ENCODE measurements at regions not wholly inside any gene's neighbourhood (a gene's known extent, or its start where the extent isn't known, plus 50 kb on each side); places are given as distances from the start of the nearest gene placed in this dataset.
"Not testable (repeated sequence)": the region's sequence is repeated elsewhere in the genome, so short reads cannot be mapped to it uniquely, and the experiment has no call there.

GRCh38 chr3:87436781-87437543 lies 160.6 kb upstream of the POU1F1 start:
- in situ Hi-C loops (cut with HindIII; ENCODE audit: low sequenced_read_pairs): no loop called here

- in situ Hi-C loops (cut with HindIII; ENCODE audit: low sequenced_read_pairs): no loop called here
Observed at GRCh38 chr3:87435926-87436620, 159.7 kb upstream of the POU1F1 start.

- in situ Hi-C loops (cut with HindIII; ENCODE audit: low sequenced_read_pairs): not testable (repeated sequence)
Observed at GRCh38 chr3:87433445-87433844, 157.1 kb upstream of the POU1F1 start.

DNA sequence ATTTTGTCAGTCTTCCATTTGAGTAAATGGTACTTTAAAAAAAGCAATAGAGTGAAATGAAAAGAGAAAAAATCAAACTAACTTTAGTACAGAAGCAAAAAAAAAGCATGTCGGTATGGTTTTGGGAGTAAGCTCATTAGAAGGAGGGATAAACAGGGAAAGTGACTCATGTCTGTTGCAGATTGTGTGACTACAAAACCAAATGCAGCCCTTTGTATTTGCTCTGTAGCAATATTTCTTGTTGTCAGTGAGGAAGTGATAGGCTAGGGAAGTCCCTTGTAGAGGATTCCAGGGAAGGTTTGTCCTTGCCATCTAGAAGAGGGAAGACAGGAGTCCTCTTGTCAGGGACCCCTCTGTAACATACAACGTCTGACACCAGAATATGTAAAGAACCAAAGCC lies 150.5 kb upstream of the POU1F1 start:
- in situ Hi-C loops (cut with HindIII; ENCODE audit: low sequenced_read_pairs): no loop called here

DNA sequence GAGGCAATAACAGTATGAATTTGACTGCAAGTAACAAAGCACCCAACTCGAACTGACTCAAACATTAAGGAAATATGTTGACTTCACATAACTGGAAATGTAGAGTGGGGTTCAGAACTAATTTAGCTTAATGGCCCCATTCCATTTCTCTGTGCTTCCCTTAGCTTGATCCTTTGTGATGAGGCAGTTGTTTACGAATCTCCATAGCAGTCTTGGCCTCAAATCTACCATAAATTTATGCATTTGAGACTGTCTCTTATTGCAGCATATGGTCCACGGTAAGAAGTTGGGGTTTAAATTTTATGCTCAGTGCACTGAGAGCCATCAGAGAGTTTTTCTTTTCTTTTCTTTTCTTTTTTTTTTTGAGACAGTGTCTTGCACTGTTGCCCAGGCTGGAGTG lies 148.7 kb upstream of the POU1F1 start:
- in situ Hi-C loops (cut with HindIII; ENCODE audit: low sequenced_read_pairs): no loop called here

GRCh38 chr3:87423336-87423735 lies 147.0 kb upstream of the POU1F1 start:
- in situ Hi-C loops (cut with HindIII; ENCODE audit: low sequenced_read_pairs): no loop called here

DNA sequence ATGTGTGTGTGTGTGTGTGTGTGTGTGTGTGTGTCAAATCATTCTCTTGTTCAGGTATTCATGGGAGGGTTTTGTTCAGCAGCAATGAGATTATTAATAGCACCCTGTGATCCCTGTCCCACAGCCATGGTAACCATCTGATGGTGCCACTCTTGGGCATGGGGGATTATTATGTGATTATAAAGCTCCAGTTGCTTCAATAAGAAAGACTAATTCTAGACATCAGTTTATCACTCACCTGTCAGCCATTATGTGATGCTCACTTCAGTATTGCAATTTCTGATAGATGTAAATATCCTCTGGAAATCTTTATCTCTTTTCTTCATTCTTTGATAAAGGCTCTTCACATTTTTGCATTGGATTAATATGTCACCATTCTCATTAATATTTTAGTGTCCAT lies 145.9 kb upstream of the POU1F1 start:
- in situ Hi-C loops (cut with HindIII; ENCODE audit: low sequenced_read_pairs): no loop called here

DNA sequence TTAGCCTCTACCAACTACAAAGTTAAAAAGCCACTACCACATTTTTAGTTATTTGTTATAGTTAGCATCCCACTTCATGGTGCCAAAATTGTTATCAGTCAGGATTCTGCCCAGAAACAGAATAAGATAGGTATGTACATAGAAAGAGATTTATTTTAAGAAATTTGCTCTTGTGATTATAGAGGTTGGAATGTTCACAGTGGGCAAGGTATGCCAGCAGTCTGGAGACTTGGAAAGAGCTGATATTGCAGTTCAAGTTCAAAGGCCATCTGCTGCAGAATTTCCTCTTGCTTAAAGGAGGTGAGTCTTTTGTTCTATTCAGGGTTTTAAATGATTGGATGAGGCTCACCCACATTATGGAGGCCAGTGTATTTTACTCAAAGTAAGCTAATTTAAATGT lies 143.8 kb upstream of the POU1F1 start:
- in situ Hi-C loops (cut with HindIII; ENCODE audit: low sequenced_read_pairs): no loop called here

GRCh38 chr3:87414271-87414670 lies 137.9 kb upstream of the POU1F1 start:
- in situ Hi-C loops (cut with HindIII; ENCODE audit: low sequenced_read_pairs): no loop called here

DNA sequence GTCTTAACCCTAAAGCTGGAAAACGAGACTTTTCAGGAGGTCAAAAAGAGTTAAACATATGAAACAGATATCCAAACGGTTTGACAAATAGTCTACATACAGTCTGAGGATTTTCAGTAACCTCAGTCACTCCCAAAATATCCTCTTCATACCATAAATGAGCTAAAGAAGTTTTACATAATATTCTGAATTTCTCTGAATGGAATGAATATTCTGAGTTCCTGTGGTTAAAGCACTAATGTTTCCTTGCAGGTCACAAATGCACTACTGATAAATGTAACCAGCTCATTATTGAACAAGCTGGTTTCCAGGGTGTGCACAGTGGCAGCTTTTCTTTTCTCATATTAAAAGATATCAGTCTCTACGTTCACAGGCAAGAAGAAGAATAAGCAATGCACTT lies 137.4 kb upstream of the POU1F1 start:
- in situ Hi-C loops (cut with HindIII; ENCODE audit: low sequenced_read_pairs): no loop called here

- in situ Hi-C loops (cut with HindIII; ENCODE audit: low sequenced_read_pairs): no loop called here
Observed at GRCh38 chr3:87410110-87410509, 133.7 kb upstream of the POU1F1 start.

DNA sequence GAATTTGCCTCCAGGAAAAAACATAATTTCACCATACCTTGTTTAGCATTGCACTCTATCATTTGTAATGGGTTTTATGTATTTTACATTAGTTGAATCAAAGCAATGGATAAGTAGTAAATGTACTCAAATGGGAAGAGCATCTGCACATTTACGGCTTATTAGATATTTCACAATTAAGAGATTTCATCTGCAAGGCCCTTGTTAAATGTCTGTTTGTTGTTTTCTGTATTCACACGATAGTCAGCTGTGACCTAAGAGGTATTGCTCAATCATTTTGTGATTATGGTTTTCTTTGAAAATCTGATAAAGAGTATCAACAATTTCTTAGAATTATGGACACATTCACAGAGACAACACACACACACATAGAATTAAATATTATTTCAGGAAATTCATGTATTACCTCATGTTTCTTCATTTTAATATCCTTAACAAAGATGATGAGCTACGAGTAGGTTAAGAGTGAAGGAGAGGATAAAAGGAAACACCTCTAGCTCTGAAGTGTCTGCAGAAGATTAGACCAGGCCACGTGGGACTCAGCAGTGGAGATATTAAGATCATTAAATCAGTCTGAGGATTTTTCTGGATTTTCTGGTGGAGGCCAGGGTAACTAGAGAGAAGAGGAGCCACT lies 121.9 kb upstream of the POU1F1 start:
- in situ Hi-C loops (cut with HindIII; ENCODE audit: low sequenced_read_pairs): no loop called here

DNA sequence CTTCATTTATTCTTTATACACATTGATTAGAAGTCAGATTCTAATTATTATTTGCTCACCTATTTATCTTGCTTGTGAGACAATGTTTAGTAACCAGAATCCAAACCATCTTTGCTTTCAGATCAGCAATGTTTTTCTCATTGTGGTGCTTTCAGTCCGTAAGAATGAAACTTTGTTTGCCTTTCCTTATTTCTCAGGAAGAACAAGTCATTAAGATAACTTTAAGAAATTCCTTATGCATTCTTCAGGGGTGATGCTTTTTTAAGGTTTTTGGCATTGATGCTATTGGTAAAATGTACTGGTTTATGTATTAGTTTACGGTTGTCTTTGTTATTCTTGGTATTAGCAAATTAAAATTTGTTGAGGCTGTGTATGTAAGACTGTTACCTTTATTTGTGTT lies 120.8 kb upstream of the POU1F1 start:
- in situ Hi-C loops (cut with HindIII; ENCODE audit: low sequenced_read_pairs): no loop called here

DNA sequence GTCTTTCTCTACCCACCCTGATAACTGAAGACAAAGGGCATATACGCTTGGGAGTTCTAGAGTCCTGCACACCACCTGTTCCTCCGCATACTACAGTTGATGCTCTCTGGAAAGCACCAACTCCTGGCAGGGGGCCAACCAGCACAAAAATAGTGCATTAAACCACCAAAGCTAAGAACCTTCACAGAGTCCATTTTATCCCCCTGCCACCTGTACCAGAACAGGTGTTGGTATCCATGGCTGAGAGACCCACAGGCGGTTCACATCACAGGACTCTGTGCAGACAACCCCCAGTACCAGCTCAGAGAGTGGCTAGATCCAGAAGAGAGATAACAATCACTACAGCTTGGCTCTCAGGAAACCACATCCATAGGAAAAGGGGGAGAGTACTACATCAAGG lies 114.4 kb upstream of the POU1F1 start:
- in situ Hi-C loops (cut with HindIII; ENCODE audit: low sequenced_read_pairs): no loop called here

DNA sequence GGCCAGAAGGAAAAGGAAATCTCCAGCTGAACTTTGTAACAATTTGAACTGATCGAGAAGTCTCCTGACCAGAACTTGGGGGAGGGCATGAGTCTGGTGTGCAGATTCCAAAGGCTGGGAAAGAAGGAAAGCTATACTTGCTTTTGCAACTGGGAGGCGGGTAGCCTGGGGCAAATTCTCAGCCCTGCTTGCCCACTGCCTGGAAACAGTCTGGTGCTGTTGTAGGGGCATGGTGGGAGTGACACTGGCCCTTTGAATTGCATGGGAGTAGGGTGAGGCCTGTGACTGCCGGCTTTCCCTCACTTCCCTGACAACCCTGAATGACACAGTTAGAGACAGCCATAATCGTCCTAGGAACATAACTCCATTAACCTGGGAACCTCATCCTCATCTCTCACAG lies 114.0 kb upstream of the POU1F1 start:
- in situ Hi-C loops (cut with HindIII; ENCODE audit: low sequenced_read_pairs): no loop called here

DNA sequence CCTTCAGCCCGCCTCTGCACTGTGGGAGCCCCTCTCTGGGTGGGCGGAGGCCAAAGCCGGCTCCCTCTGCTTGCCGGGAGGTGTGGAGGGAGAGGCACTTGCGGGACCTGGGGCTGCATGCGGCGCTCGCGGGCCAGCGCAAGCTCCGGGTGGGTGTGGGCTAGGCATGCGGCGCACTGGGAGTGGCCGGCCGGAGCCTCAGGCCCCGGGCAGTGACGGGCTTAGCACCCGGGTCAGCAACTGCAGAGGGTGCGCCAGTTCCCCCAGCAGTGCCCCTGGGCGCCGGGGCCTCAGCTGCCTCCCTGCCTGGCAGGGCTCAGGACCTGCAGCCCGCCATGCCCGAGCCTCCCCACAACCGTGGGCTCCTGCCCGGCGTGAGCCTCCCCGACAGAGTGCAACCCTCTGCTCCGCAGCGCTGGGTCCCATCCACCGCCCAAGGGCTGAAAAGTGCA lies 98.9 kb upstream of the POU1F1 start:
- in situ Hi-C loops (cut with HindIII; ENCODE audit: low sequenced_read_pairs): no loop called here

GRCh38 chr3:87370007-87370406 lies 93.6 kb upstream of the POU1F1 start:
- in situ Hi-C loops (cut with HindIII; ENCODE audit: low sequenced_read_pairs): no loop called here

DNA sequence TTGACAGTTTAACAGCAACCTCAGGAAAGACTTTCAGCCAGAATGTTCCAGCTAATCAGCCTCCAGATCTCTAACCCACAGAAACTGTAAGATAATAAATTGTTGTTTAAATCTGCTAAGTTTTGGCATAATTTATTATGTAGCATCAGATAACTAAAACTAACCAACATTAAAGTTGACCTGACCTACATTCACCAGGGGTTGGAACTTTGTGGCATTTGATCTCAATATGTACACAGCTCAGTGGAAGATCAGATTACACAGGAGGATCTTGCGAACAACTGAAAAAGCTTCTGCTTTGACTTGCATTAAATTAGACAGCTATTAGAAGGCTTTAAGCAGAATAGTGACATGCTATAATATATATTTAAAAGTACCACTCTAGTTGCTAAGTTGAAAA lies 91.4 kb upstream of the POU1F1 start:
- in situ Hi-C loops (cut with HindIII; ENCODE audit: low sequenced_read_pairs): no loop called here

DNA sequence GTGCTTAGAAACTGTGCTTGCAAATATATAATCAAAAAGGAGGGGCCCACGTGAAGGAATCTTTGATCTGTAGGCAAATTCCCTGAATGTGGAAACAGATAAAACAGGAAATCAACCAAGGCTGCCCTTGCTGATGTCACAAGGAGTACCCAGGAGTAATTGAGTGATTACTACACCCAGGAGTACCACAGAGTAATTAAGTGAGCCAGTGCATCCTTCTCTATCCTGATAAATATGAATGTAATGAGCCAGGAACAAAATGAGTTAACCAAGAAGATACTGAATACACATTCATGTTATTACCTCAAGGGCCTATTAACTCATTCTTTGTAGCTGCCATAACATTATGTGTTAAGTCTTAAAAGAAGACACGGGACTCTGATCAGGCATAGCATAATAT lies 87.3 kb upstream of the POU1F1 start:
- in situ Hi-C loops (cut with HindIII; ENCODE audit: low sequenced_read_pairs): no loop called here

DNA sequence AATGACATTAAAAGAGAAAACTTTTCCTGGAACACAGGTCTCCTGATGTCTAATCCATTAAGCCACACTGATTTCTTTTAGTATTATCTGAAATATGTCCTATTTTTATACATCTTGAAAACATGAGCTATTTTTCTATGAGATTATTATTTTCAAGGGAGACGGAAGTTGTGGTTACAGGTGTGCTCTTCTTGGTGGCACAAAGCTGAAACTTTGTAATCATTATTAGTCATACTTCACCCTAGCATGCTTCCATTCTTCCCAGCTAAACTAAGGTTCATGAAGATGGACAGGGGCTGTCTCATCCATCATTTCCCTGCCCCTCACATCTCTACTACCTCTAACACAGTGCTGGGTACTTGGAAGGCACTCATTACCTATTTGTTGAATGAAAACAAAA lies 85.6 kb upstream of the POU1F1 start:
- in situ Hi-C loops (cut with HindIII; ENCODE audit: low sequenced_read_pairs): no loop called here

GRCh38 chr3:87361271-87361670 lies 84.9 kb upstream of the POU1F1 start:
- in situ Hi-C loops (cut with HindIII; ENCODE audit: low sequenced_read_pairs): no loop called here

DNA sequence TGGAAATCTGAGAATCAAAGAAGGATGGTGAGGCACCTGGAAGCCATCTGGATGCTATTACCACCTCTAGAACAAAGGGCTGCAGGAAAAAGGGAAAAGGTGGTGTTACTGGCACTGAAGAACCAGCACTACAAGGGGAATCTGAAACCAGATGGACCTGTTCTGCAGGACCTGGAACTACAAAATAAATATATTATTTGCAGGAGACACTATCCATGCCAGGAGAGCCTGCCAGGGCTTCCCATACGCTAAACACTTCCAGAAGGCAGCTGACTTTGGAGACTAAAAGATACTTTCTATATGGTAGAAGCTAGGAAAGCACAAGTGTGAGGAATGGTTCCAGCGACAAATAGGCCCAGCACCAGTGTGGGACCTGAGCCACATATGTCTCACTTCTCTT lies 83.4 kb upstream of the POU1F1 start:
- in situ Hi-C loops (cut with HindIII; ENCODE audit: low sequenced_read_pairs): no loop called here

Data from DLD1 (cell line).